ENCODE measurements at regions not wholly inside any gene's neighbourhood (a gene's known extent, or its start where the extent isn't known, plus 50 kb on each side); places are given as distances from the start of the nearest gene placed in this dataset.

DNA sequence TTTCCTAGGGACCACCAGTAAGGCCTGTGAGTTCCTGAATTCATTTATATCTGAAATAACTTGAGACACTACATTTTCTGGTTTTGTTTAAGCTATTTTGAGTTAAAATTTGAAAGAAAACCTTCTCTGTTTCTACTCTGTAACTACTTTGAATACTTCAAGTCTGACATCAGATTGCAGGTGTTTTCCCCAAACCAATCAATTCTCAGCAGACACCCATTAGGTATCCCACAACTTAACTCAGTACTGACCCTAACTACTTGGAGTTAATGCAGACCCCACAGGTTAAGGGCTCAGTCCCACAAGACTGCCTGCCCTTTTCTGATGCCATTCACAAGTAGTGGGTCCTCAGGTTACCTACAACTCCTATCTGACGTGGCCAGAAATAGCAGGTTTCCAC, 1100.0 kb upstream of the SLIT2 start:
- no peak overlapping the region for H3K27ac ChIP-seq (ENCODE audit: insufficient read length, low read depth, low read length)
- H3K18ac ChIP-seq (ENCODE audit: insufficient read length, low read depth, low read length) = no peak overlapping the region
- H2BK15ac ChIP-seq (ENCODE audit: low read depth, low read length) = no peak overlapping the region
- Mint-ChIP-seq H3K9me3 (peaks cover 22 to 24% of the 10 kb centered on the region in 2 experiments), H3K27ac (no peak overlapping the region), H3K4me1 (no peaks in the 10 kb centered on the region), H3K4me3 (no peak overlapping the region), H3K27me3 (ENCODE audit: low read depth) (peaks cover 2% of the 10 kb centered on the region; the same call in 1 of the 2 replicates), H3K36me3 (ENCODE audit: insufficient read depth in 1 of 3, low read depth in 3 of 3) (peaks cover 14 to 24% (median 17%) of the 10 kb centered on the region in 3 experiments)
- no peak overlapping the region for H2AFZ ChIP-seq (ENCODE audit: low read length)
- H3K79me2 ChIP-seq (ENCODE audit: insufficient read depth, low read length) = no peaks in the 10 kb centered on the region
- H2BK20ac ChIP-seq (ENCODE audit: low read depth, low read length, poor library complexity, severe bottlenecking) = no peak overlapping the region
- no peak overlapping the region for H3K23ac ChIP-seq (ENCODE audit: insufficient read length, low read depth, low read length)
- no peak overlapping the region for H3K4me2 ChIP-seq (ENCODE audit: insufficient read depth, insufficient read length, low read length)
- H3K27me3 ChIP-seq (ENCODE audit: insufficient read depth, low read length) = no peaks in the 10 kb centered on the region
- H2AK5ac ChIP-seq (ENCODE audit: insufficient read length, low read length) = no peak overlapping the region
- no peaks in the 10 kb centered on the region for H3K9me3 ChIP-seq (ENCODE audit: control insufficient read depth, low read depth, low read length)
- no peak overlapping the region for H3T11ph ChIP-seq (ENCODE audit: low read length)
- H2BK12ac ChIP-seq (ENCODE audit: insufficient read length, low read depth, low read length) = no peak overlapping the region
- H4K5ac ChIP-seq (ENCODE audit: insufficient read length, low read depth, low read length) = no peak overlapping the region
- no peak overlapping the region for H2BK120ac ChIP-seq (ENCODE audit: low read depth, low read length, poor library complexity, severe bottlenecking)
- no peak overlapping the region for H4K91ac ChIP-seq (ENCODE audit: insufficient read length, low read depth, low read length)
- H4K8ac ChIP-seq (replicated peaks; ENCODE audit: insufficient read length, low read depth, low read length) = no peak overlapping the region
- H3K14ac ChIP-seq (ENCODE audit: insufficient read depth, low read length) = no peak overlapping the region
- WGBS (ENCODE audit: extremely low coverage, insufficient read length, low lambda C conversion rate) = no CpG with 5 or more reads among the region's 1 CpG
- H3K56ac ChIP-seq (ENCODE audit: insufficient read length, low read depth, low read length) = no peak overlapping the region
- TF ChIP-seq, protein P1, sequence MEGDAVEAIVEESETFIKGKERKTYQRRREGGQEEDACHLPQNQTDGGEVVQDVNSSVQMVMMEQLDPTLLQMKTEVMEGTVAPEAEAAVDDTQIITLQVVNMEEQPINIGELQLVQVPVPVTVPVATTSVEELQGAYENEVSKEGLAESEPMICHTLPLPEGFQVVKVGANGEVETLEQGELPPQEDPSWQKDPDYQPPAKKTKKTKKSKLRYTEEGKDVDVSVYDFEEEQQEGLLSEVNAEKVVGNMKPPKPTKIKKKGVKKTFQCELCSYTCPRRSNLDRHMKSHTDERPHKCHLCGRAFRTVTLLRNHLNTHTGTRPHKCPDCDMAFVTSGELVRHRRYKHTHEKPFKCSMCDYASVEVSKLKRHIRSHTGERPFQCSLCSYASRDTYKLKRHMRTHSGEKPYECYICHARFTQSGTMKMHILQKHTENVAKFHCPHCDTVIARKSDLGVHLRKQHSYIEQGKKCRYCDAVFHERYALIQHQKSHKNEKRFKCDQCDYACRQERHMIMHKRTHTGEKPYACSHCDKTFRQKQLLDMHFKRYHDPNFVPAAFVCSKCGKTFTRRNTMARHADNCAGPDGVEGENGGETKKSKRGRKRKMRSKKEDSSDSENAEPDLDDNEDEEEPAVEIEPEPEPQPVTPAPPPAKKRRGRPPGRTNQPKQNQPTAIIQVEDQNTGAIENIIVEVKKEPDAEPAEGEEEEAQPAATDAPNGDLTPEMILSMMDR (conservative IDR thresholded peaks at IDR 0.05) = no peak
- H2BK5ac ChIP-seq (ENCODE audit: insufficient read length, low read length) = no peak overlapping the region
- no peak overlapping the region for H3K4ac ChIP-seq (ENCODE audit: low read depth, low read length)
- H3K79me1 ChIP-seq (ENCODE audit: insufficient read depth, low read depth, low read length, poor library complexity, severe bottlenecking) = no peaks in the 10 kb centered on the region
- no peak for DNase-seq
- no peaks in the 10 kb centered on the region for H4K20me1 ChIP-seq (ENCODE audit: control insufficient read depth, insufficient read depth, insufficient read length)
- H3K9ac ChIP-seq (ENCODE audit: extremely low read depth, insufficient read length, low read length) = no peak overlapping the region
- H3K23me2 ChIP-seq (ENCODE audit: insufficient read length, low read depth, low read length, poor library complexity, severe bottlenecking) = no peaks in the 10 kb centered on the region
- no peaks in the 10 kb centered on the region for H3K4me1 ChIP-seq (ENCODE audit: insufficient read depth, low read length)
